ENCODE measurements at regions not wholly inside any gene's neighbourhood (a gene's known extent, or its start where the extent isn't known, plus 50 kb on each side); places are given as distances from the start of the nearest gene placed in this dataset.

- TF ChIP-seq CTCF (IDR thresholded peaks at IDR 0.05) (no peak), POLR2A (IDR thresholded peaks at IDR 0.05) (no peak)
Measured at GRCh38 chr10:44835300-44835699, 75.8 kb upstream of the TMEM72 start.

Data from esophagus squamous epithelium (tissue), 4 donors.